COLO668 (cell line): ENCODE measurements at regions not wholly inside any gene's neighbourhood (a gene's known extent, or its start where the extent isn't known, plus 50 kb on each side); places are given as distances from the start of the nearest gene placed in this dataset.

Experiments
- DNase-seq: peaks from one replicate; lab custom pipeline; 2025; ENCODE audit not compliant: unreplicated experiment; lab: John Stamatoyannopoulos, UW

- no peak for DNase-seq
Observed at GRCh38 chr7:127446842-127447241, 54.3 kb upstream of the ZNF800 start.
